HEK293 (cell line): ENCODE measurements at regions not wholly inside any gene's neighbourhood (a gene's known extent, or its start where the extent isn't known, plus 50 kb on each side); places are given as distances from the start of the nearest gene placed in this dataset.

Experiments
- CTCF ChIA-PET: fragments of 350-600 bp; formaldehyde crosslinking; extraction: SDS; loops from one replicate; lab custom pipeline; 2021; ENCODE audit warnings: antibody characterized with exemption; lab: Yijun Ruan, JAX
- POLR2A ChIA-PET: fragments of 300-600 bp; formaldehyde crosslinking; extraction: SDS; loops from one replicate; lab custom pipeline; 2020; ENCODE audit warnings: antibody characterized with exemption, inconsistent platforms; lab: Yijun Ruan, JAX
- H3K27ac ChIP-seq: fragments of 200-500 bp; sonication (Bioruptor generic); 2 replicates; pipeline ENCODE4 v1.5.1; 2014; ENCODE audit warnings: low read depth, low read length, control low read depth, inconsistent platforms; ENCODE audit errors: extremely low read depth
- H3K36me3 ChIP-seq, 2 experiments: fragments of 200-500 bp in 1 of 2; sonication (Bioruptor generic) in 1 of 2; 1 replicate in 1 of 2; 2 replicates in 1 of 2; pipeline ENCODE4 v1.5.1; 2014 to 2017; ENCODE audit warnings: inconsistent platforms in 2 of 2, low read length in 2 of 2; ENCODE audit not compliant: control insufficient read depth in 2 of 2, insufficient read depth in 1 of 2
- H3K4me1 ChIP-seq: fragments of 200-500 bp; sonication (Bioruptor generic); 2 replicates; pipeline ENCODE4 v1.5.1; 2014; ENCODE audit warnings: mild to moderate bottlenecking, low read length, inconsistent platforms; ENCODE audit not compliant: control insufficient read depth, insufficient read depth
- H3K4me3 ChIP-seq: 2 replicates; pipeline ENCODE4 v1.5.1; 2011; ENCODE audit warnings: low read depth, mild to moderate bottlenecking, control low read depth, low read length, moderate library complexity
- H3K9me3 ChIP-seq: fragments of 200-500 bp; sonication (Bioruptor generic); 2 replicates; pipeline ENCODE4 v1.5.1; 2014; ENCODE audit warnings: low read depth, low read length, inconsistent platforms; ENCODE audit not compliant: control insufficient read depth, insufficient read depth
- BCL6B ChIP-seq: fragments of 450-650 bp; formaldehyde crosslinking; IDR thresholded peaks from 2 replicates; pipeline ENCODE4 v1.5.1; 2017; ENCODE audit warnings: missing biosample characterization, missing genetic modification characterization
- KLF1 ChIP-seq: fragments of 450-650 bp; formaldehyde crosslinking; IDR thresholded peaks from 2 replicates; pipeline ENCODE4 v1.5.1; 2016; ENCODE audit warnings: missing biosample characterization, missing genetic modification characterization
- KLF17 ChIP-seq: fragments of 450-650 bp; formaldehyde crosslinking; IDR thresholded peaks from 2 replicates; pipeline ENCODE4 v1.5.1; 2016; ENCODE audit warnings: missing biosample characterization, missing genetic modification characterization
- KLF7 ChIP-seq: fragments of 450-650 bp; formaldehyde crosslinking; IDR thresholded peaks from 2 replicates; pipeline ENCODE4 v1.5.1; 2016; ENCODE audit warnings: missing biosample characterization, missing genetic modification characterization, borderline replicate concordance
- PRDM1 ChIP-seq: fragments of 450-650 bp; formaldehyde crosslinking; IDR thresholded peaks from 2 replicates; pipeline ENCODE4; 2016; ENCODE audit warnings: missing biosample characterization, missing genetic modification characterization
- PRDM2 ChIP-seq: fragments of 450-650 bp; formaldehyde crosslinking; IDR thresholded peaks from 2 replicates; pipeline ENCODE4 v1.5.1; 2016; ENCODE audit warnings: missing biosample characterization, missing genetic modification characterization, borderline replicate concordance
- SETDB1 ChIP-seq: IDR thresholded peaks from one replicate; pipeline ENCODE4 v1.6.1; 2017; ENCODE audit warnings: mild to moderate bottlenecking, low read length, moderate library complexity, mixed read lengths; ENCODE audit not compliant: insufficient read length
- WT1 ChIP-seq: fragments of 450-650 bp; formaldehyde crosslinking; IDR thresholded peaks from 2 replicates; pipeline ENCODE4 v1.5.1; 2016; ENCODE audit warnings: missing biosample characterization, missing genetic modification characterization
- ZBTB17 ChIP-seq: fragments of 450-650 bp; formaldehyde crosslinking; IDR thresholded peaks from 2 replicates; pipeline ENCODE4 v1.5.1; 2016; ENCODE audit warnings: missing biosample characterization, missing genetic modification characterization
- ZBTB20 ChIP-seq: fragments of 450-650 bp; formaldehyde crosslinking; IDR thresholded peaks from 2 replicates; pipeline ENCODE4 v1.5.1; 2016; ENCODE audit warnings: missing biosample characterization, missing genetic modification characterization
- ZNF23 ChIP-seq: fragments of 450-650 bp; formaldehyde crosslinking; IDR thresholded peaks from 2 replicates; pipeline ENCODE4 v1.5.1; 2016; ENCODE audit warnings: missing biosample characterization, missing genetic modification characterization, borderline replicate concordance
- ZNF239 ChIP-seq: fragments of 450-650 bp; formaldehyde crosslinking; IDR thresholded peaks from 2 replicates; pipeline ENCODE4 v1.5.1; 2016; ENCODE audit warnings: missing biosample characterization, missing genetic modification characterization
- ZNF248 ChIP-seq: fragments of 450-650 bp; formaldehyde crosslinking; IDR thresholded peaks from 2 replicates; pipeline ENCODE4 v1.5.1; 2017; ENCODE audit warnings: missing biosample characterization, missing genetic modification characterization
- ZNF350 ChIP-seq: fragments of 450-650 bp; formaldehyde crosslinking; IDR thresholded peaks from 2 replicates; pipeline ENCODE4 v1.5.0; 2017; ENCODE audit warnings: missing biosample characterization, mild to moderate bottlenecking, missing genetic modification characterization
- ZNF366 ChIP-seq: fragments of 450-650 bp; formaldehyde crosslinking; conservative IDR thresholded peaks from 2 replicates; pipeline ENCODE4 v1.5.1; 2016; ENCODE audit warnings: missing biosample characterization, missing genetic modification characterization
- ZNF398 ChIP-seq: fragments of 450-650 bp; formaldehyde crosslinking; IDR thresholded peaks from 2 replicates; pipeline ENCODE4 v1.5.1; 2017; ENCODE audit warnings: missing biosample characterization, missing genetic modification characterization
- ZNF501 ChIP-seq: fragments of 450-650 bp; formaldehyde crosslinking; IDR thresholded peaks from 2 replicates; pipeline ENCODE4 v1.5.1; 2016; ENCODE audit warnings: missing biosample characterization, missing genetic modification characterization
- ZNF555 ChIP-seq: fragments of 450-650 bp; formaldehyde crosslinking; conservative IDR thresholded peaks from 2 replicates; pipeline ENCODE4 v1.5.1; 2017; ENCODE audit warnings: missing biosample characterization, mild to moderate bottlenecking, missing genetic modification characterization, inconsistent platforms
- ZNF660 ChIP-seq: fragments of 450-650 bp; IDR thresholded peaks from 2 replicates; pipeline ENCODE4 v1.5.1; 2018; ENCODE audit warnings: missing biosample characterization, mild to moderate bottlenecking, missing genetic modification characterization

GRCh38 chr6:139655783-139656705, 281.6 kb upstream of the CITED2 start:
- CTCF ChIA-PET = no interaction called here
- H3K27ac ChIP-seq = no peak overlapping the region

More at GRCh38 chr6:139655783-139656705, 281.6 kb upstream of the CITED2 start:
- TF ChIP-seq KLF7 (no peak), ZNF660 (no peak), KLF17 (peak; percentile 90), ZNF350 (no peak), KLF1 (tag by site-specific recombination) (peak; percentile 99), PRDM2 (no peak), ZBTB17 (tag by site-specific recombination) (peak; percentile 78), WT1 (tag by site-specific recombination) (peak; percentile 68), BCL6B (0 out of 2 replicates have a peak, but pooled peaks have one; percentile 16), ZBTB20 (tag by site-specific recombination) (no peak), PRDM1 (peak; percentile 83), ZNF366 (tag by site-specific recombination) (peak; percentile 88), ZNF23 (tag by site-specific recombination) (peak; percentile 87; the same call in 1 of the 2 replicates), ZNF248 (tag by site-specific recombination) (peak; percentile 55; the same call in 1 of the 2 replicates), ZNF555 (tag by site-specific recombination) (no peak), ZNF239 (no peak), ZNF398 (tag by site-specific recombination) (peak; percentile 37; the same call in 1 of the 2 replicates), ZNF501 (tag by site-specific recombination) (no peak), SETDB1 (peak; percentile 40)
- TF ChIP-seq, all 188 proteins: peak for 11
- POLR2A ChIA-PET = interaction anchor here (2.5 kb wide), 1 partner anchor 281 kb away, joined by 8 read pairs; the partner anchor contains the start of gene CITED2
- H3K36me3 ChIP-seq = no peaks in the 10 kb centered on the region
- no peak overlapping the region for H3K4me3 ChIP-seq
- H3K4me1 ChIP-seq = no peaks in the 10 kb centered on the region
- no peaks in the 10 kb centered on the region for H3K9me3 ChIP-seq
